IPS-18a (cell line): ENCODE measurements at regions not wholly inside any gene's neighbourhood (a gene's known extent, or its start where the extent isn't known, plus 50 kb on each side); places are given as distances from the start of the nearest gene placed in this dataset.

Source experiments
- H3K27ac ChIP-seq: one replicate; pipeline ENCODE4 v1.5.1; 2013; ENCODE audit warnings: low read length
- H3K27me3 ChIP-seq: one replicate; pipeline ENCODE4 v1.6.1; 2013; ENCODE audit warnings: mild to moderate bottlenecking, low read length; ENCODE audit not compliant: control insufficient read depth, insufficient read depth
- H3K36me3 ChIP-seq: one replicate; pipeline ENCODE4 v1.6.1; 2013; ENCODE audit warnings: low read depth, low read length; ENCODE audit not compliant: control insufficient read depth
- H3K4me1 ChIP-seq: one replicate; pipeline ENCODE4 v1.6.1; 2013; ENCODE audit warnings: low read depth, low read length; ENCODE audit not compliant: control insufficient read depth
- H3K4me3 ChIP-seq: one replicate; pipeline ENCODE4 v1.5.1; 2013; ENCODE audit warnings: low read length
- H3K9ac ChIP-seq: one replicate; pipeline ENCODE4 v1.6.1; 2013; ENCODE audit warnings: mild to moderate bottlenecking, low read length, moderate library complexity
- H3K9me3 ChIP-seq: one replicate; pipeline ENCODE4 v1.6.1; 2013; ENCODE audit warnings: low read depth, low read length; ENCODE audit not compliant: control insufficient read depth

GRCh38 chr1:193661385-193661784 lies 475.0 kb upstream of the B3GALT2 start:
- Histone ChIP-seq H3K9ac (no peak overlapping the region), H3K36me3 (no peaks in the 10 kb centered on the region), H3K4me3 (no peak overlapping the region), H3K27ac (no peak overlapping the region), H3K4me1 (no peaks in the 10 kb centered on the region), H3K27me3 (no peaks in the 10 kb centered on the region), H3K9me3 (no peaks in the 10 kb centered on the region)

- Histone ChIP-seq H3K4me3 (no peak overlapping the region), H3K9ac (no peak overlapping the region), H3K27ac (no peak overlapping the region)
Observed at GRCh38 chr1:193660428-193660827, 474.0 kb upstream of the B3GALT2 start.

GRCh38 chr1:193658691-193659090 lies 472.3 kb upstream of the B3GALT2 start:
- Histone ChIP-seq H3K27me3 (no peaks in the 10 kb centered on the region), H3K9ac (no peak overlapping the region), H3K4me1 (no peaks in the 10 kb centered on the region), H3K4me3 (no peak overlapping the region), H3K27ac (no peak overlapping the region), H3K9me3 (no peaks in the 10 kb centered on the region), H3K36me3 (no peaks in the 10 kb centered on the region)

More at GRCh38 chr1:193660428-193660827, 474.0 kb upstream of the B3GALT2 start:
- Histone ChIP-seq H3K4me1 (no peaks in the 10 kb centered on the region), H3K9me3 (no peaks in the 10 kb centered on the region), H3K36me3 (no peaks in the 10 kb centered on the region), H3K27me3 (no peaks in the 10 kb centered on the region)

- H3K27me3 ChIP-seq: no peaks in the 10 kb centered on the region
- H3K27ac ChIP-seq: no peak overlapping the region
- H3K9ac ChIP-seq: no peak overlapping the region
- no peak overlapping the region for H3K4me3 ChIP-seq
- H3K4me1 ChIP-seq: no peaks in the 10 kb centered on the region
- no peaks in the 10 kb centered on the region for H3K36me3 ChIP-seq
- H3K9me3 ChIP-seq: no peaks in the 10 kb centered on the region
Observed at GRCh38 chr1:193658081-193658480, 471.7 kb upstream of the B3GALT2 start.

- Histone ChIP-seq H3K4me3 (no peak overlapping the region), H3K9ac (no peak overlapping the region), H3K27me3 (no peaks in the 10 kb centered on the region), H3K36me3 (no peaks in the 10 kb centered on the region), H3K9me3 (no peaks in the 10 kb centered on the region), H3K27ac (no peak overlapping the region), H3K4me1 (no peaks in the 10 kb centered on the region)
Observed at GRCh38 chr1:193657552-193657951, 471.1 kb upstream of the B3GALT2 start.

GRCh38 chr1:193656841-193657240 lies 470.4 kb upstream of the B3GALT2 start:
- no peak overlapping the region for H3K27ac ChIP-seq

GRCh38 chr1:193654951-193655735 lies 468.7 kb upstream of the B3GALT2 start:
- Histone ChIP-seq H3K36me3 (no peaks in the 10 kb centered on the region), H3K4me1 (no peaks in the 10 kb centered on the region), H3K27me3 (no peaks in the 10 kb centered on the region), H3K9ac (no peak overlapping the region), H3K27ac (no peak overlapping the region), H3K9me3 (no peaks in the 10 kb centered on the region), H3K4me3 (no peak overlapping the region)

More at GRCh38 chr1:193656841-193657240, 470.4 kb upstream of the B3GALT2 start:
- Histone ChIP-seq H3K36me3 (no peaks in the 10 kb centered on the region), H3K4me1 (no peaks in the 10 kb centered on the region), H3K9ac (no peak overlapping the region), H3K9me3 (no peaks in the 10 kb centered on the region), H3K27me3 (no peaks in the 10 kb centered on the region), H3K4me3 (no peak overlapping the region)

- no peaks in the 10 kb centered on the region for H3K27me3 ChIP-seq
- no peaks in the 10 kb centered on the region for H3K4me1 ChIP-seq
- H3K4me3 ChIP-seq: no peak overlapping the region
- H3K36me3 ChIP-seq: no peaks in the 10 kb centered on the region
- H3K9ac ChIP-seq: no peak overlapping the region
- no peaks in the 10 kb centered on the region for H3K9me3 ChIP-seq
- no peak overlapping the region for H3K27ac ChIP-seq
Observed at GRCh38 chr1:193649587-193649986, 463.2 kb upstream of the B3GALT2 start.

GRCh38 chr1:193634876-193635275 lies 448.5 kb upstream of the B3GALT2 start:
- no peaks in the 10 kb centered on the region for H3K36me3 ChIP-seq
- no peak overlapping the region for H3K27ac ChIP-seq
- H3K27me3 ChIP-seq: no peaks in the 10 kb centered on the region
- no peak overlapping the region for H3K4me3 ChIP-seq
- H3K4me1 ChIP-seq: peaks cover 5% of the 10 kb centered on the region
- H3K9ac ChIP-seq: no peak overlapping the region
- H3K9me3 ChIP-seq: no peaks in the 10 kb centered on the region

- no peaks in the 10 kb centered on the region for H3K36me3 ChIP-seq
- H3K9me3 ChIP-seq: no peaks in the 10 kb centered on the region
- no peak overlapping the region for H3K9ac ChIP-seq
- H3K4me3 ChIP-seq: no peak overlapping the region
- no peaks in the 10 kb centered on the region for H3K27me3 ChIP-seq
- H3K27ac ChIP-seq: no peak overlapping the region
- peaks cover 6% of the 10 kb centered on the region for H3K4me1 ChIP-seq
Observed at GRCh38 chr1:193634470-193634869, 448.1 kb upstream of the B3GALT2 start.

- Histone ChIP-seq H3K27ac (no peak overlapping the region), H3K4me1 (peaks cover 6% of the 10 kb centered on the region), H3K4me3 (no peak overlapping the region), H3K9me3 (no peaks in the 10 kb centered on the region), H3K9ac (no peak overlapping the region), H3K27me3 (no peaks in the 10 kb centered on the region), H3K36me3 (no peaks in the 10 kb centered on the region)
Observed at GRCh38 chr1:193633991-193634390, 447.6 kb upstream of the B3GALT2 start.

GRCh38 chr1:193633093-193633492 lies 446.7 kb upstream of the B3GALT2 start:
- peaks cover 6% of the 10 kb centered on the region for H3K4me1 ChIP-seq
- no peaks in the 10 kb centered on the region for H3K9me3 ChIP-seq
- H3K4me3 ChIP-seq: no peak overlapping the region
- no peaks in the 10 kb centered on the region for H3K36me3 ChIP-seq
- no peak overlapping the region for H3K9ac ChIP-seq
- H3K27me3 ChIP-seq: no peaks in the 10 kb centered on the region
- H3K27ac ChIP-seq: no peak overlapping the region
